Suprapubic skin (tissue), 3 donors: ENCODE measurements at regions not wholly inside any gene's neighbourhood (a gene's known extent, or its start where the extent isn't known, plus 50 kb on each side); places are given as distances from the start of the nearest gene placed in this dataset.

Experiments
- CTCF ChIP-seq, 2 donors: fragments of 200-600 bp in 1 of 2; fragments of 450-650 bp in 1 of 2; sonication (generic) in 1 of 2; IDR thresholded peaks; one replicate each; pipeline ENCODE4 v1.5.1; 2016 to 2019; ENCODE audit warnings: antibody characterized with exemption in 2 of 2, mild to moderate bottlenecking in 1 of 2, moderate library complexity in 1 of 2
- EP300 ChIP-seq: sonication (generic); formaldehyde crosslinking; IDR thresholded peaks from one replicate; pipeline ENCODE4 v1.6.1; 2017; ENCODE audit warnings: antibody characterized with exemption
- POLR2A ChIP-seq, 2 donors: fragments of 450-650 bp; IDR thresholded peaks; one replicate each; pipeline ENCODE4 v1.6.1; 2017; ENCODE audit warnings: antibody characterized with exemption in 2 of 2, mild to moderate bottlenecking in 2 of 2, moderate library complexity in 2 of 2

GRCh38 chr3:124229420-124229819 lies 237.5 kb upstream of the ROPN1 start:
- no peak for TF ChIP-seq CTCF (IDR thresholded peaks at IDR 0.05)
- no peak for TF ChIP-seq POLR2A (IDR thresholded peaks at IDR 0.05)
- TF ChIP-seq EP300, result no peak
